ENCODE measurements at regions not wholly inside any gene's neighbourhood (a gene's known extent, or its start where the extent isn't known, plus 50 kb on each side); places are given as distances from the start of the nearest gene placed in this dataset.

GRCh38 chr2:51575181-51575580 is 543.2 kb upstream of the NRXN1 start:
- CTCF ChIA-PET: no interaction called here

GRCh38 chr2:51559026-51559425 is 527.1 kb upstream of the NRXN1 start:
- ChIA-PET POLR2A (no interaction called here), CTCF (no interaction called here)
- H3K4me1 ChIP-seq (ENCODE audit: control insufficient read depth, insufficient read depth, low read length): no peaks in the 10 kb centered on the region
- no peak overlapping the region for H3K4me3 ChIP-seq (ENCODE audit: low read depth, low read length)
- H3K27ac ChIP-seq (ENCODE audit: extremely low read depth, low read depth, low read length): no peak overlapping the region
- TF ChIP-seq PRDM1 (tag by site-specific recombination; IDR thresholded peaks at IDR 0.05) (no peak), ZNF184 (tag by site-specific recombination; IDR thresholded peaks at IDR 0.05) (no peak), RBAK (tag by site-specific recombination; IDR thresholded peaks at IDR 0.05) (no peak), ZNF473 (tag by site-specific recombination; IDR thresholded peaks at IDR 0.05) (no peak), ZNF785 (tag by site-specific recombination; IDR thresholded peaks at IDR 0.05) (no peak)
- H3K9me3 ChIP-seq (ENCODE audit: control insufficient read depth, insufficient read depth, low read depth, low read length): no peaks in the 10 kb centered on the region
- no peaks in the 10 kb centered on the region for H3K36me3 ChIP-seq (ENCODE audit: control insufficient read depth in 2 of 2, insufficient read depth in 1 of 2, low read length in 2 of 2)

More at GRCh38 chr2:51575181-51575580, 543.2 kb upstream of the NRXN1 start:
- H3K4me3 ChIP-seq (ENCODE audit: low read depth, low read length): no peak overlapping the region
- no peaks in the 10 kb centered on the region for H3K9me3 ChIP-seq (ENCODE audit: control insufficient read depth, insufficient read depth, low read depth, low read length)
- no peaks in the 10 kb centered on the region for H3K36me3 ChIP-seq (ENCODE audit: control insufficient read depth in 2 of 2, insufficient read depth in 1 of 2, low read length in 2 of 2)
- H3K27ac ChIP-seq (ENCODE audit: extremely low read depth, low read depth, low read length): no peak overlapping the region
- H3K4me1 ChIP-seq (ENCODE audit: control insufficient read depth, insufficient read depth, low read length): no peaks in the 10 kb centered on the region
- POLR2A ChIA-PET: no interaction called here
- no peak for TF ChIP-seq ZNF610 (tag by site-specific recombination; IDR thresholded peaks at IDR 0.05; ENCODE audit: borderline replicate concordance)
- no peak for TF ChIP-seq BCL11B (tag by site-specific recombination; IDR thresholded peaks at IDR 0.05; ENCODE audit: low read depth)
- TF ChIP-seq ZNF362 (tag by site-specific recombination; IDR thresholded peaks at IDR 0.05): no peak
- TF ChIP-seq ZNF449 (tag by site-specific recombination; IDR thresholded peaks at IDR 0.05): no peak
- no peak for TF ChIP-seq ZNF24 (tag by site-specific recombination; IDR thresholded peaks at IDR 0.05)
- no peak for TF ChIP-seq ZNF114 (tag by site-specific recombination; IDR thresholded peaks at IDR 0.05)
- TF ChIP-seq ZNF138 (tag by site-specific recombination; IDR thresholded peaks at IDR 0.05; ENCODE audit: borderline replicate concordance): no peak

GRCh38 chr2:51553476-51553875 is 521.5 kb upstream of the NRXN1 start:
- Histone ChIP-seq H3K4me3 (ENCODE audit: low read depth, low read length) (no peak overlapping the region), H3K36me3 (ENCODE audit: control insufficient read depth in 2 of 2, insufficient read depth in 1 of 2, low read length in 2 of 2) (no peaks in the 10 kb centered on the region), H3K27ac (ENCODE audit: extremely low read depth, low read depth, low read length) (no peak overlapping the region), H3K9me3 (ENCODE audit: control insufficient read depth, insufficient read depth, low read depth, low read length) (no peaks in the 10 kb centered on the region), H3K4me1 (ENCODE audit: control insufficient read depth, insufficient read depth, low read length) (no peaks in the 10 kb centered on the region)
- TF ChIP-seq ZNF596 (tag by site-specific recombination; IDR thresholded peaks at IDR 0.05): no peak
- no peak for TF ChIP-seq ZNF140 (tag by site-specific recombination; IDR thresholded peaks at IDR 0.05)
- no peak for TF ChIP-seq ZBTB44 (tag by site-specific recombination; IDR thresholded peaks at IDR 0.05)
- no peak for TF ChIP-seq SCRT2 (tag by site-specific recombination; IDR thresholded peaks at IDR 0.05)
- no peak for TF ChIP-seq REPIN1 (tag by site-specific recombination; IDR thresholded peaks at IDR 0.05; ENCODE audit: low read depth)
- no peak for TF ChIP-seq ZNF449 (tag by site-specific recombination; IDR thresholded peaks at IDR 0.05)
- no peak for TF ChIP-seq ZNF211 (tag by site-specific recombination; IDR thresholded peaks at IDR 0.05; ENCODE audit: low read depth)
- TF ChIP-seq ZSCAN4 (tag by site-specific recombination; IDR thresholded peaks at IDR 0.05): no peak
- no peak for TF ChIP-seq ZFP41 (tag by site-specific recombination; IDR thresholded peaks at IDR 0.05; ENCODE audit: borderline replicate concordance)
- TF ChIP-seq HIC1 (tag by site-specific recombination; IDR thresholded peaks at IDR 0.05): no peak
- ChIA-PET POLR2A (no interaction called here), CTCF (no interaction called here)
